GM19025 (cell line): ENCODE measurements at regions not wholly inside any gene's neighbourhood (a gene's known extent, or its start where the extent isn't known, plus 50 kb on each side); places are given as distances from the start of the nearest gene placed in this dataset.
"Not testable (repeated sequence)": the region's sequence is repeated elsewhere in the genome, so short reads cannot be mapped to it uniquely, and the experiment has no call there.

Experiments used
- ATAC-seq: cut with Tn5 transposase; IDR thresholded peaks from one replicate; pipeline ENCODE4 v1.9.1; 2021; ENCODE audit warnings: mild to moderate bottlenecking, low read depth, moderate library complexity; ENCODE audit not compliant: unreplicated experiment

DNA sequence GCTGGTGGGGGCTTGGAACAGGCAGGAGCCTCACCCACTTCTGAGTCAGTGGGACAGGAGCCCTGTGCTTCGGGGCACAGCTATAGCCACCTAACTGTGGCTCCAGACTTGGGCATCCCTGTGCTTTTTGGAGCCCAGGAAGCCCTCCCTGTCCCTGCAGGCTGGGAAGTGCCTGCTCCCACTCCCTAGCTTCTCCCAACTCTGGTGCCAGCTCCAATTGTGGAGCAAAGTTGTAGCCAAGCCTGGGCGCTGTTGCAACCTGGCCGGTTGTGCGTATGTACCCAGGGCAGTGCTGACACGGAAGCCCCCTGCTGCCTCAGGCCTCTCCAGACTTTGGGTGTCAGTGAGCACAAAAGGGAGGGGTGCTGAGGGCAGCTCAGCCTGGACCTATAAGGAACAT, 601.7 kb upstream of the GJE1 start:
- no peak for ATAC-seq

DNA sequence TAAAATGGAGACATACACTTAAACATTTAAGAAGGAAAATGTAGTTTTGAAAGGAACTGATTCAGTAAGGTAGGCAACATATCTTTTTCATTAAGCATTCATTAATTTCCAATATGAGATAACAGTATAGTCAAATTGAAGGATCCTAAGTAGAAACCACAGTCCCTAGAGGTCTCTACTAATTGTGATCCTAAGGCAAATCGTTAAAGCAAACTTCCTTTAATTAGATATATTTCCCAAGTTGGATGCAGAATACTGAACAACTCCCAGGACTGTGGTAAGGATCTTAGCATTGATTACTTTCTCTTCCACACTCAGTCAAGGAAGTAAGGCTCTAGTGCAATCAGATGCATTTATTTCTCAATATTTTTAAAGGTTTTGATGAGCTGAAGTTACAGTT, 604.1 kb upstream of the GJE1 start:
- no peak for ATAC-seq

DNA sequence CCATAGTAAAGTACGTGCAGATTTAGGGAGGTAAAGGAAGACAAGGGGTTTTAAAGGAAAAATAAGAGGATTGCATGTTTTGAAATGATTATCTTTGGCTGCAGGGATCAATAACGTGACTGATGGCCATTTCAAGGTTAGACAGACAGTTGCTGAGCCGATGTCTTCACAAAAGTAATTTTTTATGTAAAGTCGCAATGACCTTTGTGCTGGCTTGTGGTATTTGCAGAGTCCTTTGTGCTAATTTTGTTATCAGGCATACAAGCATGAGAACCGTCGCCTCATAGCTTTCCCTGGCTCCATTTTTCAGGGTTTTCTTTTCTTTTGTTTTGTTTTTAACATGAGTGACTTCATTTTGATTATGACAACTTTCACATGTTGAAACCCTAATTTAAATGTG, 605.7 kb upstream of the GJE1 start:
- ATAC-seq: no peak

DNA sequence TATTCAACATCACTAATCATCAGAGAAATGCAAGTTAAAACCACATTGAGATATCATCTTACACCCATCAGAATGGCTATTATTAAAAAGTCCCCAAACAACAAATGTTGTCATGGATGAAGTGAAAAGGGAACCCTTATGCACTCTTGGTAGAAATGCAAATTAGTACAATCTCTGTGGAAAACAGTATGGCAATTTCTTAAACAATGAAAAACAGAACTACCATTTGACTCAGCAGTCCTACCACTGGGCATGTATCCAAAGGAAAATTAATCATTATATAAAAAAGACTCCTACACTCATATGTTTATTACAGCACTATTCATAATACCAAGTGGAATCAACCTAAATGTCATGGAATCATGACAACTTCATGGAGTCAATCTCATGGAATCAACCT, 611.3 kb upstream of the GJE1 start:
- ATAC-seq: no peak

DNA sequence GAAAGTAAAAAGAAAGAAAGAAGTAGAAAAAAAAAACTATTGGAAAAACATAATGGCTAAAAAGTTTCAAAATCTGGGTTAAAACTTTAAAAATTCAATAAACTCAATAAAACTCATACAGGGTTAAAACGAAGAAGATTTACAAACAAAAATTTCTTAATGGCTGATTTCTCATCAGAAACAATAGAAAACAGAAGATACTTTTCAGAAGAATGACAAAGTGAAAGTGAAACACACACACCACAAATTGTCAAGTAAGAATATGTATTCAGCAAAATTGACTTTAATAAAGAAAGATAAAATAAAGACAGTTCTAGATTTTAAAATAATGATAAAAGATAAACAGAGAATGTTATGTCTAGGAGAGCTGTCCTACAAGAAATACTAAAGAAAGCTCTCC, 618.9 kb upstream of the GJE1 start:
- no peak for ATAC-seq

DNA sequence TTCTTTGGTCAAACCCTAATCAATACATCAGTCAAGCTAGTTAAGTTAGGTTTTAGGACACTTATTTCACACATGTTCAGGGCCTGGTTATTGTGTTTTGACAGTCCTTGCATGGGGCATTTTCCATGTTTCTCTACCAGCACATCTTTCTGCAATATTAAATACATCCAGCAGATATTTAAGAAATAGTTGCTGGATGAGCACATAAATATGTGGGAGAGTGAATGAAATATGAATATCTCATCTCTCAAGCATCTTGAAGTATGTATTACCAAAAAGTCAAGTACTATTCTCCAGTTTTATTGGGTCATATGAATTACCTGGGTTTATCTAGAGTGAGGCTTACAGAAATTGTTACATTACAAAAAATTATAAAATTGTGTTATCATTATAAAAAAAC, 621.9 kb upstream of the GJE1 start:
- ATAC-seq: no peak

DNA sequence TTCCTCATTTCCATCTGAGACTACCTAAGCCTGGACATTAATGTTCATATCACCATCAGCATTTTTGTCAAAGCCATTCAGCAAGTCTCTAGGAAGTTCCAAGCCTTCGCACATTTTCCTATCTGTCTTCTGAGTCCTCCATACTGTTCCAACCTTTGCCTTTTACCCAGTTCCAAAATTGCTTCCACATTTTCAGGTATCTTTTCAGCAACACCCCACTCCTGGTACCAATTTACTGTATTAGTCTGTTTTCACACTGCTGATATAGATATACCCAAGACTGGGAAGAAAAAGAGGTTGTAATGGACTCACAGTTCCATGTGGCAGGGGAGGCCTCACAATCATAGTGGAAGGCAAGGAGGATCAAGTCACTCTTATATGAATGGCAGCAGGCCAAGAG, 626.7 kb upstream of the GJE1 start:
- ATAC-seq: not testable (repeated sequence)

DNA sequence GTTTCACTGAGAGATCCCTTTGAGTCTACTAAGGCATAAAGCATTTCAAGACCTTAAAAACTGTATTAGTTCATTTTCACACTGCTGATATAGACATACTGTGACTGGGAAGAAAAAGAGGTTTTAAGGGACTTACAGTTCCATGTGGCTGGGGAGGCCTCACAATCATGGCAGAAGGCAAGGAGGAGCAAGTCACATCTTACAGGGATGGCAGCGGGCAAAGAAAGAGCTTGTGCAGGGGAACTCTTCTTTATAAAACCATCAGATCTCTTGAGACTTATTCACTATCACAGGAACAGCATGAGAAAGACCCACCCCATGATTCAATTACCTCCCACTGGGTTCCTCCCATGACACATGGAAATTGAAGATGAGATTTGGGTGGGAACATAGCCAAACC, 628.4 kb upstream of the GJE1 start:
- not testable (repeated sequence) for ATAC-seq

DNA sequence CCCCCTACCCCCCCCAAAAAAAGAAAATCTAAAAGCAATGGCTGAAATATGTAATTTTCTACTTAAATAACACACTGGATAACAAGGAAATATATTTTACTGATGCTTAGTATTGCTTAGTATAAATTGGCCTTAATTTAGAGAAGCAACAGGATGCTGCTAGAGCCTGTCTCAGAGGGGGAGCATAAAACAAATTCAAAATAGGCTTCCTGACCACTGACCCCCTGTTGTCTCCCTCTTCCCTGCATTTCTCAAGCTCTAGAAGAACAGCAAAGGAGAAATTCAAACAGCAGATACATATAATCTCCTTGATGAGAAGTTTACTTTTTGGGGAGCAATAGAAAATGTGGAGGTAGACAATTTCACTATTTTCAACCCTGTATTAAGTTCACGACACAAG, 631.1 kb upstream of the GJE1 start:
- no peak for ATAC-seq

DNA sequence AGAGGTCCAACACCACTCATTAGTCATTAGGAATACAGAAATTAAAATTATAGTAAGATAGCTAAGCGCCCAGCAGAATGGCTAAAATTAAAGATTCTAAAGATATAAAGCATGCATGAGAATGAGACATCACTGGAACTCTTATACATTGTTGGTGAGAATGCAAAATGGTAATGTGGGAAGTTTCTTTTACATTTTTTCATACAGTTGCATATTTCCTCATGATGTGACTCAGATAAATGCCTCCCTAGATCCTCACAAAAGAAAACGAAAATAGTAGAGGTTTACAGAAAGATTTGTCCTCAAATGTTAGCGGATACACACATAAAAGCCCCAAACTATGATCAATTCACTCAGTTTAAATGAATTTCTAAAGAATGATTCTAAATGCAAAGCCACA, 633.7 kb upstream of the GJE1 start:
- ATAC-seq: no peak

DNA sequence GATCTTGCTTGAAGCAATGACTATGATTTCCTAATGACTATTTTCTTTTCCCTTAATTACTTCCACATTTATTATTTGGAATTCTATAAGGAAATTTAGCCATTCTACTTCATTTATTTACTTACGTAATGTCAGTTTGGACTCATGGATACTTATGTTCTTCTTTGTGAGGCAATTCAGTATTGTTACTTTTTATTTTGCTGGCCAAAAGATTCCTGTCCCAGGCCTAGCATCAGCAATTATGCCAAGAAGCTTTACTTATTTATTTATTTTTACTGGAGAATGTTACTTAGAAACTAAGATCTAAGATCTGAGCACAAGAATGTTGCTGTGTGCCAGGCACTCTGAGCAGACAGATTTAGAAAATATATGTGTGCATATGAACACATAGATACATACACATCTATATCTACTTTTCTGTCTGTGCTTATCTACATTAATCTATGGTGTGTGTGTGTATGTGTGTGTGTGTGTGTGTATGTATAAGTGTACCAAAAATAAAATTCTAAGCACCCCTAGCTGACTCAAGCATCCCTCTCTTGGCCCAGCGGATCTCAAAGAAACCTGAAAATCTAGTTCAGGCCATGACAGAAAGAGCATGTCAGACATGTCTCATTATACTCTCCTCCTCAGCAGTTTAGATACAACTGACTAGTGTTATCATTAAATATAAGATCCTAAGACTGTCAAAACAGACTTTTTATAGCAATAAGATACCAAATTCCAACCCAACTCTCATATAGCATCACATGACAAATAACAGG, 640.0 kb upstream of the GJE1 start:
- ATAC-seq: no peak

DNA sequence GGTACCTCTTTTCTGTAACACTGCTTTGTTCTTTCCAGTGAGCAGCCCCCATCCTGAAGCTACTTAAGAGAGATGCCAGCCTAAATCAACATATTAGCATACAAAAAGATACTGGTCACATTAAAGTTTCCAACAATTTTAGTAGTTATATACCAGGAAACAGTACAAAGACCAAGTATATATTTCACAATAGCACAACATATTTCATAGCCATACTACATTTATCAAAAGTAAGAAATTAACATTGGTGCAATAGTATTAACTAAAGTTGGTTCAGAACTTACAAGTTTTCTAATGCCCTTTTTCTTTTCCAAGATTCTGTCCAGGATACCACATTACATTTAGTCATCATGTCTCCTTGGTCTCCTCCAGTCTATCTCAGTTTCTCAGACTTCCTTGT, 641.0 kb upstream of the GJE1 start:
- ATAC-seq: no peak

DNA sequence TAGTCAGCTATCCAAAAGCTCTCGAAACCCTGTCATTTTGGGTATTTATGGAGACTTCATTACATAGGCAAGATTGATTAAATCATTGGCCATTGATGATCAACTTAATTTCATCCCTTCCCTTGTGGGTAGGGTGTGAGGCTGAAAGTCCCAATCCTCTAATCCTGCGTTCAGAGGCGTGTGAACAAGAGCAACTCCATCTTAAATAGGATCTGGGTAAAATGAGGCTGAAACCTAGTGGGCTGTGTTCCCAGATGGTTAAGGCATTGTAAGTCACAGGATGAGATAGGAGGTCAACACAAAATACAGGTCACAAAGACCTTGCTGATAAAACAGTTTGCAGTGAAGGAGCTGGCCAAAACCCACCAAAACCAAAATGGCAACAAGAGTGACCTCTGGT, 641.7 kb upstream of the GJE1 start:
- ATAC-seq: no peak

DNA sequence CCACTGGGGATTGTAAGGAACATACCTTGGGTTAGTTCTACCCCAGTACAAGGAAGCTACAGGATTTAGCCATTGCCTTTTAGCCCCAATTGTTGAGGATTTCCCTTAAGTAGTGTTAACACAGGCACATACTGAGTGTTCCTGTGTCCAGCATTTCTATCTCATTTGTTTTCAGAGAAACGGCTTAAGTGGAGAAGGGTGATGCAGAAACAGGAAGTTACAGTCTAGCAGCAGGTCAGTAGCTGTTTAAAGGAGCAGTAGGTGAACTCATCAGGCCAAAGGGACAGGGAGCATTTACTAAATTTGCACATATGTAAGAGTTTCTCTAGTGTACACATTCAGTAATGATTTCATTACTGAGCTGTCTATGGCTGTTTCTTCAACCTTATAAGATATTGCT, 644.2 kb upstream of the GJE1 start:
- no peak for ATAC-seq

DNA sequence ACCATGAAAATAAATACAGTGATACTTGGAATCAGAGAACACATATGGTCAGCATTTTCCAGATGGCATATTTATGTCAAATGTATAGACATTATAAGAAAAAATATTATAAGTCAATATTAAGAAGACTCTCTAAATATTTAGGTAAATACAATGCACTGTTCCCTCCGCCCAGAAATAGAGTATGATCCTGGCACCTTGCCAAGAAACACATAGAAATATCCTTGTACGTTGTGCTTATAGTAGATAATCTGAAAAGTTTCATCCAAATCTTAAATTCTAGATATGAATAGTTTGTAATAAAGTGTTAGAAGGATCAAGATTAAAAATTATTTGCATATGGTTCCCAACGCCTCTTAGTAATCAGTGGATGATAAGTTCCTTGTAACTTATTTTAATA, 645.8 kb upstream of the GJE1 start:
- no peak for ATAC-seq

DNA sequence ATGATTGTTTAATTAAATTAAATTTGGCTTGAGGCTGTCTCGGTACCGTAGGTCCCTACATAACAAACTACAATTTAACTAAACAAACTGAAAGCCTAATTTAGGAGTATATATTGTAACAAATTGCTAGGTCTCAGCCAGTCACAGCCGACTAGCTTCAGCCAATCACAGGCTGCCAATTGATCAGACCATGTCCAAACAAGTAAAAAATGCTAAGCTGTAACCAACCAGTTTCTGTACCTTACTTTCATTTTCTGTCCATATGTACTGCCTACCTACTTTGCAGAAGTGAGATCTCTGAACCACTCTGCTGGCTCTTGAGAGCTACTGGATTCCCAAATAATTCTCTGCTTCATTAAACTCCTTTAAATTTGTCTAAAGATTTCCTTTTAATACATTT, 648.0 kb upstream of the GJE1 start:
- ATAC-seq: peak; percentile 68

DNA sequence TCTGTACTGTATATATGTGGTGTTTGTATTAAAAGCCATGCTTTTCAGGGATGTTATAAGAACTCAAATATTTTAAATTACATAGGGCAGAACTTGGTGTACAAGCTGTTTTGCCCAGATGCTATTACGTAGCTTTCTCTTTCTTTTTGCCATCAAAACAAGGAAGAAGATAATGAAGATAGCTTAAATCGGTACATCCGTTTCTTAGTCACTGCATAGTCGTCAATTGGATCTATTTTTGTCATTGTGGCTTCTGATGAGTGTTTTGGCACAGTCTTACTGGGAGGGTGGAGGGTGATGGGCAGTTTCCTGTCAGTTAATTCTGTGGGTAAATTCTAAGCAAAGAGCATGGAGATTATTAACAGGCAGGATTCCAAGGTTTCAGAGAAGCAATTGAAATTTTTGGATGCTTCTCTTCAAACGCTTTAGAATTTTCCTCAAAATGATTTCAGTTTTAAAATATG, 649.1 kb upstream of the GJE1 start:
- ATAC-seq: peak; percentile 85

DNA sequence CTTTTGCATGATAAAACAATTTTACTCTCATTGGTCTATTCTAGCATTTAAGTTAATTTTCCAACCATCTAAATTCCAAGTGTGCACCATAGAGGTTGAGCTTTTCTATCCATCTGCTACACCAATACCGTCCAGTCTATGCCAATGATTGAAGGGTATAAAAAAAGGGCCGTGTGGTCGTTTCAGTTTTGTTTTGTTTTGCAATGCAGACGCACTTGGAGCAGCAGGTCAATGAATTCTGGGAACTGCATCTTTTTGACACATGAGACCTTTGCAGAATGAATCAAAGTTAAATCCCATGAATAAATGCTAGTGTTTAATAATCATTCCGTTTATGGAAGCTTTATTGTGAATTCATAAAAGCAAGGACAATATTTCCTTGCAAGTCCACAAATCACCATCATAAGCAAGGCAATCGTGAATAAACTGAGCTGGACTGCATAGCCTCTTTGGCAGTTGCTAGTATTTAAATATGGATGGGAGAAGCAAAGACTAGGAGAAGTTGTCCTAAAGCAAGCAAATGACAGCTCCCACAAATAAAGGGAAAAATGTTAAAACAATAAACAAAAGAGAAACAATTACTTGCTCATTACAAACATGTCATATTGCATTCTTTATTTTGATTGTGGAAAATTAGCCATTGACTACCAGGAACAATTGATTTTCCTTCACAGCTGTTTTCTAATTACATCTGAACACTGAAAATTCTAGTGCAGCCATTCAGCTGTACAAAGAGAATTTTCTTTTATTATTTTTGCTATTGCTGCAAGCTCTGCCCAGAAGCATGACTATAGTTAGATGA, 649.7 kb upstream of the GJE1 start:
- peak; percentile 6 for ATAC-seq

DNA sequence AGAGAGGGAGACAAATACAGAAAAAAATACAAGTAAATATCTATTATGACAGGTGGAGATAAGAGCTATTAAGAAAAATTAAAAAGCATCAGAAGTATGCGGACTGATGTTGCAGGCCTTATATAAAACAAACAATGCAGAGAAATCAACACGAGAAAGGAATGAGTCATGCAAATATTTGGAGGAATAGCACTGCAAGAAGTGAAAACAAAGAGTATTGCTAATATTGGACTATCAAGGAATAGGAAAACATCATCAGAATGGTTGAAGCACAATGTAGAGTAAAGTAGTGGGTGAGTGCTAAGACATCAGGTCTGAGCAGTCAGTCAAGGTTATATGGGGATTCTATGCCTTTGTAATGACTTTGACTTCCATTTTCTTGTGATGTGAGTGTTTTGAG, 657.5 kb upstream of the GJE1 start:
- ATAC-seq: no peak

DNA sequence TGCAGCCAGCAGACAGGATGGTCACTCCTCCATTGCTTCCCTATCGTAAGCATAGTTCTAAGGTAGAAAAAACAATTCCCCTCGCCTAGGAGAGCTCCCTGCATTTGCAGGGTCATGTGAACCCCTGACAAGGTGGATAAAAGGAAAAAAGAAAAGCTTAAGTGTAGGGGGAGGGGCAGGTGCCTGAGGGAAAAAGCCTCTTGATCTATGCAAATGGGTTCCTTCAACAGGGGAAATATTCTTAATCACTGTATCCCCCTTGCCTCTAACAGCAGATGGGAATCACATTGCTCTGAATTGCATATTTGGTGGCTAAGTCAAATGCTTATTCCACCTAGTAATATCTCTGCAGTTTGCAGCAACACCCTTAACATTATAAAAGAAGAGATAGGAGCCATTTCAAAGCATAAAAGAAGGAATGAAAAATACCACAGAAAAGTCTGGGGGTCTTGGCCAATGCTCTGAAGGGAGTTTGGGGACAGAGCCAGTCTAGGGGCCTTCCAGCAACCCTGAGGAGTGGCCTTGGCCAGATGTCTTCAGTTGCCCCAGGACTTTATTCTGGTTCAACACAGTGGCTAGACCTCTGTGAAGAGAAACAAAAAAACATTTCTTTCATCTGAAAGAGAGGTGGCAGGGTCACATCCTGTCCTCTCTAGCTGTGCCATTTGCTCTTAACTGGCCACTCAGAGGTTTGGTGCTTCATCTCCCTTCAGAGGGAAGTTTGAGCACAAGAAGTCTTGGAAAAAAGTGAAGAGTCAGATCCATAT, 660.4 kb upstream of the GJE1 start:
- ATAC-seq: no peak

DNA sequence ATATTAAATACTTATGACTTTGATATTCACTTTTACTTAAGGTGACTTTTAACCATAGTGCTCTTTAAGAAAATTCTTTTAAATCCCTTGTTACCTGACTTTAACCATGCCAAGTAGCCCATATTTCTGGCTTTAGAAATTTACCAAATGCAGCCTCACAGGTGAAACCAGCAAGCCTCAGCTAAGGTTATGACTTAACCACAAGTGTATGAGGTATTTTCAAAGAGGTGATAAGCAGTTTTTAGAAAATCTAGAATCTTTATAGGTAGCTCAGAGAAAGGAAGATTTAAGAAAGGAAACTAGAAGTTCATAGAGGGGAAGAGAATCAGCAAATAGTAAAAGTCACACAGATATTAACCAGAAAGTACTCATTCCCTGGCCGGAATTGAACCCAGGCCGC, 661.9 kb upstream of the GJE1 start:
- ATAC-seq: no peak
